CD4-positive, alpha-beta T cell (primary cell): ENCODE measurements at regions not wholly inside any gene's neighbourhood (a gene's known extent, or its start where the extent isn't known, plus 50 kb on each side); places are given as distances from the start of the nearest gene placed in this dataset.
"Not testable (repeated sequence)": the region's sequence is repeated elsewhere in the genome, so short reads cannot be mapped to it uniquely, and the experiment has no call there.

ENCODE experiments used
- ATAC-seq: fragments of 200-7000 bp; cut with Tn5 transposase; one replicate; pipeline ENCODE4 v1.10.0; 2022; ENCODE audit warnings: mild to moderate bottlenecking; ENCODE audit not compliant: poor library complexity
- CTCF ChIA-PET: fragments of 350-600 bp; sonication (Branson Sonifier 250); formaldehyde crosslinking; loops from one replicate; lab custom pipeline; 2021; ENCODE audit warnings: antibody characterized with exemption, inconsistent platforms; lab: Charles Lee
- POLR2A ChIA-PET: fragments of 350-600 bp; sonication (Branson Sonifier 250); formaldehyde crosslinking; loops from one replicate; lab custom pipeline; 2021; ENCODE audit warnings: antibody characterized with exemption, inconsistent platforms; lab: Charles Lee
- DNase-seq, 14 experiments: peaks; one replicate each; pipeline ENCODE4 v3.0.0-alpha.2; 2013 to 2020; ENCODE audit warnings: mixed read lengths in 2 of 14
- H3K27ac ChIP-seq, 2 donors: one replicate each; pipeline versions ENCODE4 v1.5.1 to v1.7.0; 2013; ENCODE audit warnings: low read length in 2 of 2, low read depth in 1 of 2, mild to moderate bottlenecking in 1 of 2
- H3K27me3 ChIP-seq, 2 experiments: 1 replicate in 1 of 2; 2 replicates in 1 of 2; pipeline versions ENCODE4 v1.6.1 to v1.7.0; 2013; ENCODE audit warnings: low read length in 2 of 2, control low read depth in 1 of 2, mild to moderate bottlenecking in 1 of 2, moderate library complexity in 1 of 2; ENCODE audit not compliant: insufficient read depth in 2 of 2, control insufficient read depth in 1 of 2
- H3K36me3 ChIP-seq: one replicate; pipeline ENCODE4 v1.6.1; 2013; ENCODE audit warnings: low read length, control low read depth; ENCODE audit not compliant: insufficient read depth
- H3K4me1 ChIP-seq: one replicate; pipeline ENCODE4 v1.6.1; 2013; ENCODE audit warnings: low read length, control low read depth; ENCODE audit not compliant: insufficient read depth
- H3K4me3 ChIP-seq: one replicate; pipeline ENCODE4 v1.5.1; 2013; ENCODE audit warnings: mild to moderate bottlenecking, low read length, moderate library complexity
- H3K9me3 ChIP-seq, 2 experiments: 1 replicate in 1 of 2; 2 replicates in 1 of 2; pipeline versions ENCODE4 v1.6.1 to v1.7.0; 2013; ENCODE audit warnings: low read length in 2 of 2, mild to moderate bottlenecking in 2 of 2, control low read depth in 1 of 2, moderate library complexity in 1 of 2; ENCODE audit not compliant: control insufficient read depth in 1 of 2, insufficient read depth in 1 of 2
- H3K27ac Mint-ChIP-seq: one replicate; pipeline ENCODE4 v1.8.0; 2020; ENCODE audit warnings: mixed read lengths
- H3K27me3 Mint-ChIP-seq: one replicate; pipeline ENCODE4 v1.8.0; 2021; ENCODE audit warnings: mixed read lengths
- H3K36me3 Mint-ChIP-seq: one replicate; pipeline ENCODE4 v1.8.0; 2021; ENCODE audit warnings: low read depth, mixed read lengths
- H3K4me1 Mint-ChIP-seq: one replicate; pipeline ENCODE4 v1.8.0; 2021; ENCODE audit warnings: low read depth, mixed read lengths
- H3K4me3 Mint-ChIP-seq: one replicate; pipeline ENCODE4 v1.8.0; 2020; ENCODE audit warnings: mild to moderate bottlenecking, mixed read lengths
- H3K9me3 Mint-ChIP-seq: one replicate; pipeline ENCODE4 v1.8.0; 2020; ENCODE audit warnings: mixed read lengths
- intact Hi-C, 2 experiments: fragments of 100-400 bp; cut with DNase I in 1 of 2; cut with micrococcal nuclease in 1 of 2; formaldehyde crosslinking; loops; one replicate each; pipeline versions ENCODE4 v1.15.1 to v1.9.0; 2023 to 2025; cut with DNase I, micrococcal nuclease
- TF ChIP-seq, protein P1 (sequence below): fragments of 200-600 bp; IDR thresholded peaks from one replicate; pipeline ENCODE4 v1.8.0; 2022; ENCODE audit warnings: antibody characterized with exemption, mild to moderate bottlenecking

DNA sequence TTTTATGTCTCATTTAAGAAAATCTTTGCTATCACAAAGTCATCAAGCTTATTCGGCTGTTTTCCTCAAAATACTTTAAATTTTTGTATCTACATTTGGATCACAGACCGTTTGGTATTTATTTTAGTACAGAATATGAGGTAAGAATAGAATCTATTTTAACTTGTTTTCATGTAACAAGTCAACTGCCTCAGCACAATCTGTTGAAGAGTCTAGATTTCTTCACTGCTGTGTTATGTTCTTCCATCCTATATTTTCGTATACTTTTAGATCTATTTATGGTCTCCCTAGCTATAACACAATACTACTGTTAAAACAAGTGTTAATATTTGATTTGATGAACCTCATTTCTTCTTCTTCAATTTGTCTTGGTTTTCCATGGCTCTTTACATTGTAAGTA, 61.6 kb upstream of the SGCG start:
- TF ChIP-seq, protein P1, sequence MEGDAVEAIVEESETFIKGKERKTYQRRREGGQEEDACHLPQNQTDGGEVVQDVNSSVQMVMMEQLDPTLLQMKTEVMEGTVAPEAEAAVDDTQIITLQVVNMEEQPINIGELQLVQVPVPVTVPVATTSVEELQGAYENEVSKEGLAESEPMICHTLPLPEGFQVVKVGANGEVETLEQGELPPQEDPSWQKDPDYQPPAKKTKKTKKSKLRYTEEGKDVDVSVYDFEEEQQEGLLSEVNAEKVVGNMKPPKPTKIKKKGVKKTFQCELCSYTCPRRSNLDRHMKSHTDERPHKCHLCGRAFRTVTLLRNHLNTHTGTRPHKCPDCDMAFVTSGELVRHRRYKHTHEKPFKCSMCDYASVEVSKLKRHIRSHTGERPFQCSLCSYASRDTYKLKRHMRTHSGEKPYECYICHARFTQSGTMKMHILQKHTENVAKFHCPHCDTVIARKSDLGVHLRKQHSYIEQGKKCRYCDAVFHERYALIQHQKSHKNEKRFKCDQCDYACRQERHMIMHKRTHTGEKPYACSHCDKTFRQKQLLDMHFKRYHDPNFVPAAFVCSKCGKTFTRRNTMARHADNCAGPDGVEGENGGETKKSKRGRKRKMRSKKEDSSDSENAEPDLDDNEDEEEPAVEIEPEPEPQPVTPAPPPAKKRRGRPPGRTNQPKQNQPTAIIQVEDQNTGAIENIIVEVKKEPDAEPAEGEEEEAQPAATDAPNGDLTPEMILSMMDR: no peak
- no peak overlapping the region for H3K27ac ChIP-seq
- Mint-ChIP-seq H3K27me3 (no peaks in the 10 kb centered on the region), H3K36me3 (no peaks in the 10 kb centered on the region), H3K4me3 (no peak overlapping the region), H3K9me3 (peaks cover 4% of the 10 kb centered on the region), H3K4me1 (no peaks in the 10 kb centered on the region), H3K27ac (no peak overlapping the region)
- no peak for ATAC-seq
- intact Hi-C loops: no loop called here
- DNase-seq: no peak
- POLR2A ChIA-PET: no interaction called here
- peaks cover 0 to 3% of the 10 kb centered on the region in 2 experiments for H3K9me3 ChIP-seq
- H3K4me1 ChIP-seq: no peaks in the 10 kb centered on the region
- H3K27me3 ChIP-seq: no peaks in the 10 kb centered on the region
- H3K4me3 ChIP-seq: no peak overlapping the region
- CTCF ChIA-PET: no interaction called here
- no peaks in the 10 kb centered on the region for H3K36me3 ChIP-seq

DNA sequence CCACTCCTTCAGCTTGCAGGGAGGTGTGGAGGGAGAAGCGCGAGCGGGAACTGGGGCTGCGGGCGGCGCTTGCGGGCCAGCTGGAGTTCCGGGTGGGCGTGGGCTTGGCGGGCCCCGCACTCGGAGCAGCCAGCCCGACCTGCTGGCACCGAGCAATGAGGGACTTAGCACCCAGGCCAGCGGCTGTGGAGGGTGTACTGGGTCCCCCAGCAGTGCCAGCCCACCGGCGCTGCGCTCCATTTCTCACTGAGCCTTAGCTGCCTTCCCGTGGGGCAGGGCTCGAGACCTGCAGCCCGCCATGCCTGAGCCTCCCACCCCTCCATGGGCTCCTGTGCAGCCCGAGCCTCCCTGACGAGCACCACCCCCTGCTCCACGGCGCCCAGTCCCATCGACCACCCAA, 53.2 kb upstream of the SGCG start:
- DNase-seq, H3K9me3 ChIP-seq, H3K27ac ChIP-seq, H3K27me3 Mint-ChIP-seq, POLR2A ChIA-PET, H3K27me3 ChIP-seq, H3K9me3 Mint-ChIP-seq, H3K36me3 ChIP-seq, CTCF ChIA-PET, H3K4me3 ChIP-seq, ATAC-seq, H3K4me3 Mint-ChIP-seq, H3K36me3 Mint-ChIP-seq, H3K4me1 Mint-ChIP-seq, H3K27ac Mint-ChIP-seq, intact Hi-C loops, H3K4me1 ChIP-seq: not testable (repeated sequence)

- Histone ChIP-seq H3K9me3 (peaks cover 0 to 4% of the 10 kb centered on the region in 2 experiments), H3K4me1 (no peaks in the 10 kb centered on the region), H3K36me3 (no peaks in the 10 kb centered on the region), H3K4me3 (no peak overlapping the region), H3K27me3 (no peaks in the 10 kb centered on the region), H3K27ac (no peak overlapping the region)
- no peaks in the 10 kb centered on the region for H3K36me3 Mint-ChIP-seq
- H3K27me3 Mint-ChIP-seq: peaks cover 5% of the 10 kb centered on the region
- ChIA-PET POLR2A (no interaction called here), CTCF (no interaction called here)
- DNase-seq: no peak
- no peak for ATAC-seq
- H3K4me3 Mint-ChIP-seq: no peak overlapping the region
- TF ChIP-seq, protein P1: no peak
- no peak overlapping the region for H3K27ac Mint-ChIP-seq
- no peaks in the 10 kb centered on the region for H3K9me3 Mint-ChIP-seq
- intact Hi-C loops: no loop called here
- no peaks in the 10 kb centered on the region for H3K4me1 Mint-ChIP-seq
These were observed 51.4 kb upstream of the SGCG start for GRCh38 chr13:23129331-23129730.
